ENCODE measurements at regions not wholly inside any gene's neighbourhood (a gene's known extent, or its start where the extent isn't known, plus 50 kb on each side); places are given as distances from the start of the nearest gene placed in this dataset.
"Not testable (repeated sequence)": the region's sequence is repeated elsewhere in the genome, so short reads cannot be mapped to it uniquely, and the experiment has no call there.

DNA sequence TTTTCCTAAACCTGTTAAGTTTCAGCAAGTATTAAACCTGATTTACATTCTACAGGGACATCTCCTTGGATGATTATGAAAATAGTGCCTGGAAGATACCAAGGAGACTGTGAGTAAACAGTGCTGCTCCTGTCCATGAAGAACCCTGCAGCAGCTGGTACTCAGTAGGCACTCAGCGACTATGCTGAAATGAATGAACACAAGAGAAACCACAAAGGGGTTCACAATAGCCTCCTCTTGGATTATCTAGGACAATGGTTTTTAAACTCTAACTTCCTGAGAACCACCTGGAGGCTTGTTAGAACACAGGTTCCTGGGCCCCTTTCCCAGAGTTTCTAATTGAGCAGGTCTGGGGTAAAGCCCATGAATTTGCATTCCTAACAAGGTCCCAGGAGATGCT, 488.4 kb upstream of the UBE2E2 start:
- no peak for DNase-seq

DNA sequence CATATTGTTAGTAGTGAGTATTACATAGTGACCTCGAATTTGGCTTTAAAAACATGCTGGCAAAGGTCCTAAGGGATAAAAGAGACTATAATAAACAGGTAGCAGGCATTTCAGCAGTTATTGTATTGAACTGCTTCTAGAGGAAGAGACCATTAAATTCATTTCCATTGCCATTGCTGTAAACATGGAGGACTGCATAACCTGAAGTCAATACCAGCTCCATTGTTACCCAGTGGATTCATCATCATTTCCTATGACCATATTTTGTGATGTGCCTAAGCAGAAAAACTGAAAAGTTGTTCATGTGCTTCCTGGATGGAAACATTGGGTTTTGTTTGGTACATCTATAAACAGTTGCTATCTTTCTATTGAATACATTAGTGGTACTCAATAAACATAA, 482.5 kb upstream of the UBE2E2 start:
- no peak for DNase-seq

DNA sequence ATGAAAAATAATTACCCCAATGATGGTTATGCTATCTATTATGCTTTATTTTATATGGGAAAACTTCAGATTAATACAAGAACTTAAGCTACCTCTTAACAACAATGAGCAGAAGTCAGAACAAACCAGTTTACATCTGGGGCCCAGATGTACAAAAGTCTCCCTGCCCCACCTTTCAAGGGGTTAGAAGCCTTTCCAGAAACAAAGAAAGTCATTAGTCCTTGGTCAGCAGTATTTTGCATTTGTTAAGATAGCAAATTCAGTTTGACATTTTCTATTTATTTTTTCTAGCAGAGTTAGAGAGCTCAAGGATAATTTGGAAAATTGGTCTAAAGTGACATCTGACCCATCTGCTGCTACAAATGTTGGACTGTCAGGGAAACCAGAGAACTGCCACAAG, 478.7 kb upstream of the UBE2E2 start:
- DNase-seq, result no peak

DNA sequence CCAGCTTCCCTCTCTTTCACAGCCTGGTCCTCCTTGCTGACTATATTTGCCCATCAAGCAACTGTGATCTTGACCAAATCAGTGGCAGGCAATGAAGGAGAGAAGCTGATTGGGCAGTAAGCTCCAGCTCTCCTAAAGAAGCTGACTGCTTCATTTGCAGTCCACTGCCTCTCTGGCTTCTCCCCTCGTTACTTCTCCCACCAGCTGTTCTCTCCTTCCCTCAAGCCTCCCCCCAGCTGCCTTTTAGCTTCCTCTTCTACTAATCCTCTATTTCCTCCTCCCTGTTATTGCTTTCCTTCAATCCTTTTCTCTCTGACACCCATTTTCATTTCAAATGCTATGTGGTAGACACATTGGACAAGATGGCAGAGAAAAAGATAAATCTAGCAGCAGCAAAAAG, 474.7 kb upstream of the UBE2E2 start:
- no peak for DNase-seq

DNA sequence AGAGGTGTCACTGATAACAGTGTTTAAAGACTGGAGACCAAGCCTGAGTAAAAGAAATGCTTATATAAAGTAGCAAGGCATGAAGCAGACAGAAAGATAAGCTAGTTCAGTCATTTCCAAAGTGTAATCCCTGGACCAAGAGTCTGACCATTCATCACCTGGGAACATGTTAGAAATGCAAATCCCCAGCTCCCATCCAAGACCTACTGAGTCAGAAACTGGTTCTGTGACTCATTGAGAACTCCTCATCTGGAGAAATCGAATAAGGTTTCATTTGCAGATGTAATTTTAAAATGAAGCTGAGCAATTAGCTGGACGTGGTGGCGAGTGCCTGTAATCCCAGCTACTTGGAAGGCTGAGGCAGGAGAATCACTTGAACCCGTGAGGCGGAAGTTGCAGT, 473.9 kb upstream of the UBE2E2 start:
- no peak for DNase-seq

DNA sequence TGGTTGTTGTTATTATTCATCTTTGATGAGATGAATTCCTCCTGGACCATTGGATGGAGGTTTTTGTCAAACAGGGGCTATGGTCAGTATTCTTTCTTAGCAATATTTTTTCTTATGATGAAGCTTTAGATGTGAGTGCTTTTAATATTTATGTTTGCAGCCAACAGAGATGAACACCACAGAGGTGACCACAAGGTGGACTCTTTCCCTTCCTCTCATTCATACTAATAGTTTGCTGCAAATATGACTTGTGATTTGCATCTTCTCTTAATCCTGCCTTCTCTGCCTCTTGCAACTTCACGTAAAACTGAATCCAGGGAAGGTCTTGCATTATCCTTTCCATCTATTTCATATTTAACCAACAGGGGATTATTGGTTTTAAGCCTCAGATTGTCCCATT, 473.1 kb upstream of the UBE2E2 start:
- DNase-seq, result no peak

DNA sequence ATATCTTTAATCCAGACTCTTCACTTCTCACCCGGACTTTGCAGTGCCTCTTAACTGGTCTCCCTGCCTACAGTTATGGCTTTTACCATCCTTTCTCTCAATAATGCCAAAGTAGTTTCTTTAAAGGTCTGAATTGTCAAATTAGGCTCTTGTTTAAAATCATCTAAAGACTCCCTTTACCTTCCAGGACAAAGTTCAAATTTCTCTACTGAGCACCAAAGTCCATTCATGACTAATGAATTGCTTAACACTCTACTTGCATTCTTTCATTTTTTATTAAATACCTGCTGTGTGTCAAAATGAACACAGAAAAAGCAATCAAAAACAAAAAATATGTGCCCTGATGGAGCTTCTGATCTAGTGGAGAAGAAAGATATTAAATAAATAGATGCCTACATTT, 472.4 kb upstream of the UBE2E2 start:
- no peak for DNase-seq

DNA sequence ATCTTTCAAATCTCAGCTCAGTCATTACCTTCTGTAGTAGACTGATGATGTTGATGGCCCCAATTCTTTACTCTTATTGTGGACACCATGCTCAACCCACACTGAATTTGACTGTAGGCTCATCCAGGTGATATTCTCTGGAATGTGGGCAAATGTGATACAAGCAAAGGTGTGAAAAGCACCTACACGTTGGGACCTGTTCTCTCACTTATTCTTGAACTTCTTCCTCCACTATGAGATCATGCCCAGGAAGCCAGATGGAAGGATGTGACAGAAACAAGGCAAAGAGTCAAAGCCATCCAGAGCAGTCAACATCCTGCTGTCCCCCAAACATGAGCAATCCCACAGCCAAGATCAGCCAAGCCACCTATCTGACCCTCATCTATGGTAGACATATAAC, 471.2 kb upstream of the UBE2E2 start:
- DNase-seq, result no peak

DNA sequence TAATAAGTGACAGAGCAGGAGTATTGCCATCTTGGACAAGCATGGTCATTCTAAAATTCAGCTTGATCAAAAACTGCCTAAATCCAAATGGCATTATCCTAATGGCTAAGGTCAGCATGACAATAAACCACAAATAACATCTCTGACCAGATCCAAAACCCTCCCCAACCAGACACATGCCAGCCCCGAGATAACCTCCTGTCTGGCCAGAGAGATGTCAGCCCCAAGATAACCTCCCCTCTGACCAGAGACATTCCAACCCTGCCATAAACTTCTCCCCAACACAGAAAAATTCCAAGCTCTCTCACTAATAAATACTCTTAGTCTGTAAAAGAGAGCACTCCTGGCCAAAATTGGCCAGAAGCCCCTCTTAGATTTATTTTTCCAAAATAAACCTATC, 470.5 kb upstream of the UBE2E2 start:
- no peak for DNase-seq

DNA sequence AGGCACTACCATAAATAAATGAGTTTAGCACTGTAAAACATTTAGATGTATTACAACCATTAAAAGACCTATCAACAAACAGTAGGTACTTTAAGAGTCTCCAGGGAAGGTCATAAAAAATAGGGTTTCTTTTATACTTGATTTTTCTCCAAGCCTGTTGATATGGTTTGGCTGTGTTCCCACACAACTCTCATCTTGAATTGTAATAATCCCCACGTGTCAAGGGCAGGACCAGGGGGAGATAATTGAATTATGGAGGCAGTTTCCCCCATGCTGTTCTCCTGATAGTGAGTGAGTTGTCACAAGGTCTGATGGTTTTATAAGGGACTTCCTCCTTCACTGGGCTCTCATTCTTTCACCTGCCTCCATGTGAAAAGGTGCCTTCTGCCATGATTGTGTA, 468.9 kb upstream of the UBE2E2 start:
- DNase-seq, result no peak

DNA sequence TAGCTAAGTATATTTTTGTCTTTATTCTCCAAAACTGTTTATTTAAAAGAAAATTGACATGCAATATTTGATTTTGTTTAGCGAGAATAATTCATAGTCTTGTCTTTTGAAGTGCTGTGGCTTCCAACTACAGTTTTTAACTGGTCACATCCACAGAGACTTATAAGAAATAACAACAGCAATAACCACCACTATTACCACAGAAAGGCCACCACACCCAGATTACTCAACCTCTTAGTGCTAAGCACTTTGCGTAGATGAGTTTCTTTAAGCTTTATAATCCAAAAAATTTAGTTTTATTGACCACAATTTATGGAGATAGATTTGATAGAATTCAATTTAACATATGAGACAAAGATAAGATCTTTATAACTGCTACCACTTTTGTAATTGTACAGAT, 468.4 kb upstream of the UBE2E2 start:
- no peak for DNase-seq

DNA sequence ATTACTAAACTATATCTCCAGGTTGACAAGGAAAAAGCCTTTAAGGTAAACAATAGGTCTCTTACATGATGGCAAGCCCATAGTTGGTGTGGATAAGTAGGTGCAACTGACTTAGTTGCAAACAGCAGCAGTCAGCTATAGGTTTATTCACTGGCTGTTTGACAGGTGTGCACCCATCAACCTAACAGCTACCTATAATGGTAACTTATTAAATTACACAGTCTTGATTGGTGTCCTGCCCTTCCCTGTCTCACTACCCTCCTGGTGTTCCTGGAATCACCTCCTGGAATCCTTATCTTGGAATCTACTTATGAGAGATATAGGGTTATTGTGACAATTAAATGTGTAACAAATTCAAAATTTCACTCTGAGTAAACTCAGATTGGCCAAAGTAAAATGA, 467.8 kb upstream of the UBE2E2 start:
- no peak for DNase-seq

DNA sequence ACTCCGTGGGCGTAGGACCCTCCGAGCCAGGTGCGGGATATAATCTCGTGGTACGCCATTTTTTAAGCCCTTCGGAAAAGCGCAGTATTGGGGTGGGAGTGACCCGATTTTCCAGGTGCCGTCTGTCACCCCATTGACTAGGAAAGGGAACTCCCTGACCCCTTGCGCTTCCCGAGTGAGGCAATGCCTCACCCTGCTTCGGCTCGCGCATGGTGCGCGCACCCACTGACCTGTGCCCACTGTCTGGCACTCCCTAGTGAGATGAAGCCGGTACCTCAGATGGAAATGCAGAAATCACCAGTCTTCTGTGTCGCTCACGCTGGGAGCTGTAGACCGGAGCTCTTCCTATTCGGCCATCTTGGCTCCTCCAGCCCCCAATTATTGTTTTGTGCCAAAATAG, 459.7 kb upstream of the UBE2E2 start:
- not testable (repeated sequence) for DNase-seq

DNA sequence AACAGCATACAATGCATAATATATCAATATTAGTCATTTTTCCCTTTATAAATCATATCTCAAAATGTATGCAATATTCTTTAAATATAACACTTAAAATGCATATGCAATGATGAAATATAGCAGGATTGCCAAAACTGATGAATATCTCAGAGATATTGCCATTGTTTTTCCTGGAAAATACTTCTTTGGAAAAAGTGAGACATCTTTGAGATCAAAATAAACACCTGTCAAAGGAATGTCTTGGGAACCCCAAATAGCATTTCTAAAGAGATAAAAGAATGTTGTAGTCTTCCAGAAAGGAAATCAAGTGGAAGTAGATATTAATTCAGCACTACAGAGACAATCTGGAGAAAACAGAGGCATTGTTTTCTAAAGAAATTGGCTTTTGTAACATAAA, 457.8 kb upstream of the UBE2E2 start:
- DNase-seq, result no peak

DNA sequence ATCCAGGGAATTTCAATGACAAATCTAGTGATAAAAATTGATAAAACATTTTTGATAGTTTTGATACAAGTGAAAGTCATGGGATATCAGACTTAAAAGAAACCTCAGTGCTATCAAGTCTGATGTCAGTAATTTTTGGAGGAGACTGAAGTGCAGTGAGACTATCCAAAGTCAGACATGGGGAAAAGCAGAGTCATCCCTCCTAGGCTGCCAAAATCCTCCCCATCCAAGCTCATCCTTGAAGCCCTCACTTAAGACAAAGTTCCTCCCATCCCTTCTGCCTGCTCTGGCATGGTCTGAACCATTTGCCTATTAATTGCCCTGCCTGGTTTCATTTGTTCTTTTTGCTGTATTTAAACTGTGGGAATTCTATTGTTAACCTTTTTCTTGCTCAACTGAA, 456.9 kb upstream of the UBE2E2 start:
- DNase-seq, result no peak

DNA sequence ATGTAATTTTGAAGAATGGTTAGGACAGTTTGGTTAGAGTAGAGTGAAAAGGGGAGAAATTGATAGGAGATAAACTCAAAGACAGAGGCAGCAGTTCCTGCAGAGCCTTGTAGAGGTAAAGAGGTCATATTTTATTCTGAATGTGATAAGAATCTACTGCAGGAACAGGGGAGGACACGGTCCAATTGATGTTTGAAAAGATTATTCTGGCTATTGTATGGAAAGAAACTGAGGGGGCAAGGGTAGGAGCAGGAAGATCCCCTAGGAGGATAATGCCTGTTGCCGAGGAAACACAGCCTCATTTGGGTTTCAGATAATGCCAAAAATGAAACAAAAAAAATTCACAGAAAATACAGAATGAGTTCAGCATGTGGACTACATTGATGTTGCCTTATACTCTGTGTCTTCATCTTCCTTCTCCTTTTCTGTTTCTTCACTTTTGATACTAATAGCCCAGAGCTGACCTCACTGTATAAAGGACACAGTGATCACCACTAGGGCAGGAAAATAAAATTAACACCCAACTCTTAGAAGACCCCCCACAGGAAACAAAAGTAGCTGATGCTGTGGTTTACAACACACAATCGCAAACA, 454.6 kb upstream of the UBE2E2 start:
- DNase-seq, result no peak

DNA sequence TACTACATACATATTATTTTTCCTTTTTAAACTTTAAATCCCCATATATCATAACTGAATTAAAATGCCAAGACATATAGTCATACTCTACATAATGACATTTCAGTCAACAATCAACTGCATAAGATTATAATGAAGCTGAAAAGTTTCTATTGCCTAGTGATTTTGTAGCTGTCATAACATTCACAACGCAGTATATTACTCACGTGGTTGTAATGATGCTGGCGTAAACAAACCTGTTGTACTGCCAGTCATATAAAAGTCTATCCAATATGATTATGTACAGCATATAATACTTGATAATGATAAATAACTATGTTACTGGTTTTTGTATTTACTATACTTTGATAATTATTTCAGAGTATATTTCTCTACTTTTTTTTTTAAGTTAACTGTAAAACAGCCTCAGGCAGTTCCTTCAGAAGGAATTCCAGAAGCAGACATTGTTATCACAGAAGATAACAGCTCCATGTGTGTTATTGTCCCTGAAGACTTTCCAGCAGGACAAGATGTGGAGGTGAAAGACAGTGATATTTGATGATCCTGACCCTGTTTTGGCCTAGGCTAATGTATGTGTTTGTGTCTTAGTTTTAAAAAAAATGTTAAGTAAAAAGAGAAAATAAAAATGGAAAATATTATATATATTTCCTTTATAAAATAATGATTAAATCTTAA, 443.4 kb upstream of the UBE2E2 start:
- DNase-seq, result no peak

DNA sequence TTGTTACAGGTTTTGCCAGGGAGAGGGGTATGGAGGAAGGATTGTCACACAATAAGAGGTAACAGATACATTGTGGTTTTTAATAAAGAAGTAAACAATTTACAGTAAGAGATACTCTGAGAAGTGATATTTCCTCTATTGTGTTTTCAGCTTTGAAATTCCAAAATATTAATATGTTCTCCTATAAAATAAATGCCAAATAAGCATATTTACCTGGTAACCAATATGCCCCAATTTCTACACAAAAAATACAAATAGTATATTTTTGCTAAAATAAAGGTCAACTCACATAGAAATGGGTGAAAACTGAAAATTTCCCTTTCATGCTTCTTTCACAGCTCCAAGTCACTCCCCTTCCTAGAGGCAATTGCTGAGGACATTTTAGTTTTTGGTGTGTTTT, 437.4 kb upstream of the UBE2E2 start:
- DNase-seq, result no peak

DNA sequence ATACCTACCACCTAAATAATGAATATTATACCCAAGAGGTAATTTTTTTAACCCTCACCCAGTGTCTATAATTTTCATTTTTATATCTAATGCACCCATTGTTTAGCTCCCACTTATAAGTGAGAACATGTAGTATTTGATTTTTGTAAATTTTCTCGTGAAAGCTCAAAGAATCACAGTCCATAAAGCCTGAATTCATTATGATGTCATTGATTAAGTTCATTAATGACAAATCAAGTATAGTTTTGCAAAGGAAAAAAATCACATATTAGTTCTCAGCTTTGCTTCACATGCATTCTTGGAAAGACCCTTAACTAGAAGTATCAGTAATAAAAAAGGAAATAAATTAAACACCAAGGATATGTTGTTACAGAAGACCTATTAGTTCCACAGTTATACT, 425.3 kb upstream of the UBE2E2 start:
- DNase-seq, result no peak

DNA sequence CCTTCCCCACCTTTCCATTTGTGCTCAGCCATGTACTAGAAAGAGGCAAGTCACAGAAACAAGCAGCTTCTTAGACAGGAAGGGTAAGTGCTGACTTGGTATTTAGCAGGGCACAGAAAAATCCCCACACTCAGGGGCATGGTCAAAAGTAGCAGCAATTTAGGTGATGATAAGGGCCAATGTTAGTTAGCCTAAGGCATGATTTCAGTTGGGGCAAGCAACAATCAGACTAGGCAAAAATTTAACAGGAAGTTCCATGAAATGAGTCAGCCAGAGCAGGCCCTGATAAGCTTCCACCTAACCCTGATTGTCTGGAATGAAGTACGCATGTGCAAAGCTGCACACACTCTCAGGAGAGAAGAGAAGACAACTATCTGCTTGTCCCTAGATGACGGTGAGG, 423.4 kb upstream of the UBE2E2 start:
- DNase-seq, result no peak

DNA sequence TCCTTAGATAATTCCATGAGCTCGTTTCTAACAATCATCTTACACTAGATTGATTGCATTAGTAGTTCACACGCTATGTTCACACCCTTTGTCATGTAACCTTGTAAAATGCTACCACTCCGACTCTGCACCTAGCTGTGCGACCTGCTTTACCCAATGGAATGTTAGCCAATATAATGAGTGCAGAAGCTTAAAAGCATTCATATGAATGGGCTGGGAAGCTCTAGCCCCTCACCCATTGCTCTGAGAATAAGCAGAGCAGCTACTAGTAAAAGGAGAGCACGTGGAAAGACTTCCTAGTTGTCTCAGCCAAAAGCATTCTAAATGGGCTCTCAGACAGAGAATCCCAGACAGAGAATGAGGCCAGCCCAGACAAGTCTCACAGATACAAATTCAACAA, 410.6 kb upstream of the UBE2E2 start:
- DNase-seq, result no peak

DNA sequence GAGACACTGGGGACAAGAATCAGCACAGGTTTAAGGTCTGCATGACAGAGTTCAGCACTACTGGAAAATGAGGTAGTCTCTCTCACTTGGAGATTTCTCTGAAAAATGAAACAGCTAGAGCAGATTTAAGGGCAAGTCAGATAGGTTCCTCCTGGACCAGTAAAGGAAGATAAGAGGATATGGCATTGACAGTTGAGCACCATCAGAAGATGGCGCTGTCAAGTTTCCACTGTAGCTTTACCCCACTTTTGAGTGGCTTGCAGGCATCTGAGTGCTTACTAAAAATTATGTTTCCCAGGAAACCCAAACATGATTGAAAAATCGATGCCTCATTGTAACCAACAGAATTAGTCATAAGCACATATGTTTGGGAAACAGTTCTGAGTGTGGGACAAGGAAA, 407.2 kb upstream of the UBE2E2 start:
- DNase-seq, result no peak

DNA sequence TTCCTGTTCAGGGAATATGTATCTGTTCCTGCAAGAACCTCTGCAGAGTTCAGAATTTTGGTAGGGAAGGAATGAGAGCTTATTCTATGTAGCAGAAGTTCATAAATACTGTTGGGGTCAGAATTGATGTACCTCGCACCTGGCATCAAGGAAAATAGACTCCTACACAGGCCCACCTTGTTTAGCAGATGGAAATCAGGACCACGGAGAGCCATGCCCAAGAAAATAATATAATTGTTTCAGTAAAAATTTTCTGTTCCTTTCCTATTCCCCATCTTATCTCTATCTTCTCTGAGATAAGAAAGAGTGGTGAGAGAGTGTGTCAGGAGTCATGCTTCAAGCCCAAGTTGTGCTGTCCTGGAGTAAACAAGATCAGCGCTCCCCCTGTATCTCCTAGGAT, 404.7 kb upstream of the UBE2E2 start:
- no peak for DNase-seq

DNA sequence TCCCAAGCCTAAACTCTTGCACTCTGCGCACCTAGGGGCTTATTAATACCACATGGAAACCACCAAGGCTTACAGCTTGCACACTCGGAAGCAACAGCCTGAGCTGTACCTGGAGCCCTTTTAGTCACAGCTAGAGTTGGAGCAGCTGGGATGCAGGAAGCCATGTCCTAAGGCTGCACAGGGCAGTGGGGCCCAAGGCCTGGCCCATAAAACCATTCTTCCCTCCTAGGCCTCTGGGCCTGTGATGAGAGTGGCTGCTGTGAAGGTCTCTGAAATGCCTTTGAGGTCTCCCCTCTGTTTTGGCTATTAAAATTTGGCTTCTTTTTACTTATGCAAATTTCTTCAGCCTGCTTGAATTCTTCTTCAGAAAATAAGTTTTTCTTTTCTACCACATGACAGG, 383.9 kb upstream of the UBE2E2 start:
- no peak for DNase-seq

DNA sequence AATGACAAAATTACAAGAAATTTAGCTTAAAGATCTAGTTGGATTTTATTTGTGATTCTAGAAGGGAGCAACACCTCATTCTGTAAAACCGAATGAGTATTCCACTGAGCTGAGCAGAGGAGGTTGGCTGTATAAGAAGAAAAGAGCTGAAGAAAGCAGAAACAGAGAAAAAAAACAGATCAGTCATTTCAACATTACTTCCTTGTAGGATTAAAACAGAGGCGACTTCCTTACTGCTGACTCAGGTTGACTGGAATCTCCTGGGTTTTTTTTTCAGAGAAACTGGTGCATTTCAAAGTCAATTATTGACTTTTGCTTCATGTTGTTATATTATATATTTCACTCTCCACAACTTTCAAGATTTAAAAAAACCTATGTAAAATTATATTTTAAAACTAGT, 368.1 kb upstream of the UBE2E2 start:
- DNase-seq, result no peak

DNA sequence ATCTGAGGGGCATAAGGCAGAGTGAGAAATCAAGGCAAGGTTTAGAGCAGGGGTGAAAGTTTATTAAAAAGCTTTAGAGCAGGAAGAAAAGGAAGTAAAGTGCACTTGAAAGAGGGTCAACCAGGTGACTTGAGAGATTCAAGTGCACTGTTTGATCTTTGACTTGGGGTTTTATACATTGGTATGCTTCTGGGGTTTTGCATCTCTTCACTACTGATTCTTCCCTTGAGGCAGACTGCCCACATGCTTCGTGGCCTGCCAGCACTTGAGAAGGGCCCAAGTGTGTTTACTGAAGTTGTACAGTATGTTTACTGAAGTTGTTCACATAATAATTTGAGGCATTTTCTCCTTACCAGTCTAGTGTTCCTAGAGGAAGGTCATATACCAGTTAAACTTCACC, 367.0 kb upstream of the UBE2E2 start:
- no peak for DNase-seq

Measured in COR-L47 (cell line).